ENCODE measurements at regions not wholly inside any gene's neighbourhood (a gene's known extent, or its start where the extent isn't known, plus 50 kb on each side); places are given as distances from the start of the nearest gene placed in this dataset.

- DNase-seq (ENCODE audit: low read depth, low spot score) (no peak), ATAC-seq (no peak)
- no TSS peak for BruUV-seq (replicated peaks)
Measured at GRCh38 chr10:108785011-108785410, 1138.3 kb downstream of the XPNPEP1 start.

GRCh38 chr10:108784534-108784933, 1138.8 kb downstream of the XPNPEP1 start:
- Histone ChIP-seq H3K4me3 (ENCODE audit: low read depth in 2 of 2, low read length in 2 of 2) (no peak overlapping the region), H3K27me3 (ENCODE audit: control insufficient read depth, insufficient read depth, low read length) (no peaks in the 10 kb centered on the region), H3K36me3 (ENCODE audit: control insufficient read depth, insufficient read depth, low read length) (no peaks in the 10 kb centered on the region), H3K9me3 (ENCODE audit: control insufficient read depth, insufficient read depth, low read depth, low read length) (no peaks in the 10 kb centered on the region), H3K27ac (ENCODE audit: low read length) (no peak overlapping the region), H3K4me1 (ENCODE audit: control insufficient read depth, insufficient read depth, low read length) (no peaks in the 10 kb centered on the region)
- ATAC-seq = no peak
- ChIA-PET CTCF (no interaction called here), POLR2A (no interaction called here)
- in situ Hi-C loops (cut with HindIII; ENCODE audit: low pct_unique_long_range_greater_than_20kb, low sequenced_read_pairs) (no loop called here), intact Hi-C loops (cut with micrococcal nuclease; ENCODE audit: unreplicated experiment) (no loop called here)
- no peak for DNase-seq (ENCODE audit: low read depth, low spot score)
- no TSS peak for BruUV-seq (replicated peaks)
- no peak for TF ChIP-seq CTCF (IDR thresholded peaks at IDR 0.05)
- no peak for TF ChIP-seq POLR2AphosphoS5 (IDR thresholded peaks at IDR 0.05; ENCODE audit: low read depth, low read length)
- no peak for TF ChIP-seq SIN3A (IDR thresholded peaks at IDR 0.05; ENCODE audit: borderline replicate concordance, insufficient read depth, low read depth, low read length)

More at GRCh38 chr10:108785011-108785410, 1138.3 kb downstream of the XPNPEP1 start:
- H3K27ac ChIP-seq (ENCODE audit: low read length) = no peak overlapping the region
- CTCF ChIA-PET = no interaction called here
- H3K4me3 ChIP-seq (ENCODE audit: low read depth in 2 of 2, low read length in 2 of 2) = no peak overlapping the region
- no peaks in the 10 kb centered on the region for H3K27me3 ChIP-seq (ENCODE audit: control insufficient read depth, insufficient read depth, low read length)
- in situ Hi-C loops (cut with HindIII; ENCODE audit: low pct_unique_long_range_greater_than_20kb, low sequenced_read_pairs) (no loop called here), intact Hi-C loops (cut with micrococcal nuclease; ENCODE audit: unreplicated experiment) (no loop called here)
- no peaks in the 10 kb centered on the region for H3K9me3 ChIP-seq (ENCODE audit: control insufficient read depth, insufficient read depth, low read depth, low read length)
- POLR2A ChIA-PET = no interaction called here
- H3K36me3 ChIP-seq (ENCODE audit: control insufficient read depth, insufficient read depth, low read length) = no peaks in the 10 kb centered on the region
- H3K4me1 ChIP-seq (ENCODE audit: control insufficient read depth, insufficient read depth, low read length) = no peaks in the 10 kb centered on the region
- TF ChIP-seq TCF7L2 (IDR thresholded peaks at IDR 0.05; ENCODE audit: low read depth, low read length) (no peak), REST (IDR thresholded peaks at IDR 0.05; ENCODE audit: insufficient read depth in 1 of 2, low read depth in 2 of 2, low read length in 1 of 2) (no peak), CTCF (IDR thresholded peaks at IDR 0.05) (no peak), SIN3A (IDR thresholded peaks at IDR 0.05; ENCODE audit: borderline replicate concordance, insufficient read depth, low read depth, low read length) (no peak), POLR2AphosphoS5 (IDR thresholded peaks at IDR 0.05; ENCODE audit: low read depth, low read length) (no peak)

Measured in Panc1 (cell line).